HG03064 (cell line): ENCODE measurements at regions not wholly inside any gene's neighbourhood (a gene's known extent, or its start where the extent isn't known, plus 50 kb on each side); places are given as distances from the start of the nearest gene placed in this dataset.
"Not testable (repeated sequence)": the region's sequence is repeated elsewhere in the genome, so short reads cannot be mapped to it uniquely, and the experiment has no call there.

Experiments
- ATAC-seq: cut with Tn5 transposase; IDR thresholded peaks from one replicate; pipeline ENCODE4 v1.9.1; 2021; ENCODE audit warnings: low read depth; ENCODE audit not compliant: unreplicated experiment

DNA sequence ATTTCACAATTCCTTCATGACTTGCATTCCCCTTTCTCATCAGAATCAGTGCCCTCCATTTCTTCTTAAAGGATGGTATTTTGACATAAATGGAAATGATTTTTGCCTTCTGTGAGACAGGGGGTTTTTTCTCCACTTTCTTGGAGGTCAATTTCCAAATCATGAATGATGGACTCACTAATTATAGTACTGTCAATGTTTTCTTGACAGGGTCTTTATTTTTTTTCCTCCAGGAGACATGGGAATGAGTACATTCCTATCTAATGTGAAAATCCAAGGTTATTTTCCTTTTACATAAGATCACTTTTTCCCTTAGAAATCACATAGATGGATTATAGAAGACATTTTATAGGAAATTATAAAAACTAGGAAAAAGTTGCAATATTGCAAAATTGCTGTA lies 141.7 kb downstream of the SPATA31A6 start:
- ATAC-seq, result not testable (repeated sequence)

DNA sequence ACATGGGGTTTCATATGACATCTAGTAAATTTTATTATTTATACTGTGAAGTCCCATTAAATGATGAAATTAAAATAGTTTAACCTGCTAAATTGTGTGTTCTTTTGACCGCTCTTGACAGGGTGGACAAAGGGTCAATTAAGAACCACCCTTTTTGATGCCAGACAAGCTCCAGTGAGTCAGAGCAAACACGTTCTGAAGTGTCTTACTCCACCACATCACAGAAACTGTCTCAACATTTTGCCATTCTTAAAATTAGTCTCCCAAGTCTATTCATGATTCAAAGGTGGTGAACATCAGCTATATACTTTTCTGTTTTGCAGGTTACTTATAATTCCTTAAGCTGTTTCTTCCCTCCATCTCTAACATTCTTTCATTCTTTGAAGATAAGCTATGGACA lies 142.1 kb downstream of the SPATA31A6 start:
- ATAC-seq, result not testable (repeated sequence)

DNA sequence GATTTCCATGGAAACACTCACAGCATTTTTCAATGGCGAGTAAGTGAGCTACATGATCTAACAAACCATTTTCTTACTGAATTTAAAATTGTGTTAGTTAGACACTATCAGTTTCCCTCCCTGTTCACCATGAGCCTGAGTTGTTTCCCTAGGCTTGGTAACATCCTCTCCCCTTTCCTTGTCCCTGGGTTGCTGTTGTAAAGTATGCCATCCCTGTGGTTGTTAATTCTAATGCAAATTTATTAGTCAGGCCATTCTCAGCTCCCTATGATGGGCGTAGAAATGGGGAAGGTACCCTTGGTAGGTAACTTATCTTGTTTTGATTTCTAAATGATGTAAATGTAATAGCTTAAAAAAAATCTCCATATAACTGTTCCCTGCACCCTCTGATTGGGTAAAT lies 143.0 kb downstream of the SPATA31A6 start:
- ATAC-seq, result not testable (repeated sequence)

DNA sequence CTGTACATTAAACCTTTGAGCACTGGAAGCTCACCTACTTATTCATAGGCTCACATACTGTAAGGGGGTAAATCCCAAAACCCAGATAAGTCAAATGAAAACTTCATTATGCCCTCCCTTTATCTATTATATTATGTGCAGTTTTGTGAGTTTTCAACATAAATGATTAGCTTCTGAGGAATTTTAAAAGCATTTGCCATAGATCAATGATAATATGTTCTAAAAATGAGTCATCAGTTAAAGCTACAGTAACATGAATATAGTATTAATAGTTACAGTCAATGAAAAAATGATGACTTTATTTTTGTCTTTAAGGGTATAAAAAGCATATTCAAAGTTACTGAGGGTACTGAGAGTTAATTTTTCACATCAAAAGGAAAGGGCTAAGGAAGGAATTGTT lies 151.9 kb downstream of the SPATA31A6 start:
- not testable (repeated sequence) for ATAC-seq

DNA sequence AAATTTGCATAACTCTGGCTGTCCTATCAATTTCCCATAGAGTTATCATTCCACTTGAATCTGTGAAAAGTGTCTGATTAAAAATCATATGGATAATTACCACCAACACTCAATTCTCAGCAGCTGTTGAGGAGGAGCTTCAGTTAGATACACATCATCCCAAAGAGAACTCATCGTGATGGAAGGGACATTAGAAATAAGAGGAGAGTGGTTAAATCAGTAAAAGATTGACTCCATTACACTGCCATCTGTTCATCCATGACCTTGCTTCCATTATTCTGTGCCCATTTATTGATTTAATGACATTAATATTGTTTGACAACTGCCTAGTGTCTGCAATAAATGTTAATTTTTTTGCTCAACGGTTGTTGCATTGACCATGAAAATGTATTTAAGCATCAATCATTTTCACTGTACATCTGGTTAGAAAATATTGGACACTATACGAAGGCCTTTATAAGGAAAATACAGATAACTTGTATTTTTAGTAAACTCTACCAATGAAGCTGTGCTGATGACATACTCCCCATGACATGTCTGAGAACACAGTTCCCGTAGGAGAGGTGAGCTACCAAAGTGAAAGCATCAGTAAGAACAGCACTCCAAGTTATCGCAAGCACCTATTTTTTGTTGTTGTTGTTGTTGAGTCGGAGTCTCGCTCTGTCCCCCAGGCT lies 152.7 kb downstream of the SPATA31A6 start:
- ATAC-seq, result not testable (repeated sequence)

DNA sequence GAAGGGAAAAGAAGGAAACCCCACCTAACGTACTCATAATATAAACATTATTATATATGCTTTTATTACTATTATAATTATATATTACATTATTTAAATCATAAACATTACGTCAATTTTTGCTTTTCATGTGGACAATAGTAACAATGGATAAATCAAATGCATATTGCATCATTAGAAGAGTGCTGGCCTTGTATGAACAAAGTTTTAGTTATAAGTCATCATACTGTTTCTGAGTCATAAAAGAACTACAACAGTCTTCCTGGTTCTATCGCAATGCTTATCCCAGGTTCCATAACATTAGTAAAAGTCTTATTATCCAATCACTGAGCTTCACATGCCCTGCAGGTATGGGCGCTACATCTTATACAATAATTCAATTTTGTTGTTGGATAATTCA lies 154.8 kb downstream of the SPATA31A6 start:
- ATAC-seq, result not testable (repeated sequence)

DNA sequence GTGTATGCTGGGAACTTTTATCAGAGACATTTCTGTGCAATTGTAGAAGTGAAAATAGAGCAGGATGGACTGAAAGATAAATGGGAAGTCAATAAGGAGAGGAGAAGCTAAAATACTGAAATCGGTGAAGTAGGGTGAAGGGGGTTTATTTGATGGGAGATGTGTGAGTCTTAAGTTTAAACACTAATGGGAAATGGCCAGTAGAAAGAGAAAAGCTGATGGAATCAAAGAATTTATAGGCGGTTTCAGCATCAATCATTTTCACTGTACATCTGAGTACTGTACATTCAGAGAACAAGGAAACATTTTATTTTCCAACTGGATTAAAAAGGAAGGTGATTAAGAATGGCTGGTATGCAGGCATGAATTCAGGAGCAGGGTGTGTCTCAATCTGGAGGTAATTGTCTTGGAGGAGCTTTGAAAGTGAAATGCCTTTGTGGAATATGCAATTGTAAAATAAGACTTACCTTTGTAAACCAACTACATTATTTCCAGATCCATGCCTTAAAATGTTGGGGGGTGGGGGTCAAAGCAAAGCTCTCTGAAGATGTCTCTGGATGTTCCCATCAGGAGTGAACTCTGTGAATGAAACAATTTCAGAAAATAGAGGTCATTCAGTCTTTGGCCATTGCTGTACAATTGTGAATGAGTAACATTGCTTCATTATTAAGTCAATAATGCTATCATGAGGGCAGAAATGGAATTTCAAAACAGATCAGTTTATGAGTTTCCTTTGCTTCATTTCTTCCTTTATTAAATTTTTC lies 156.4 kb downstream of the SPATA31A6 start:
- ATAC-seq, result not testable (repeated sequence)

DNA sequence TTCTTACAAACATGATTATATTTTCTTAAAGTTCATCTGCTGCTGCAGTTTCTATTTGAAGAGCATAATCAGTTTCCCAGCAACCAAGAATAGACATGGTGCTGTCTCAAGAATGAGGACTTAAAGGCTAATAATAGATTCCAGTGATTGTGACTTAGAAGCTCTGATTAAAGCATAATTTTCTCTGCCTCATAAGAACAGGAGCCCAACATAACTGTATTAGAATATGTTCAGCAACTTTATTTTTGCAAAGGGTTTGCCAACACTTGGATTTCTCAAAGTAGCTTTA lies 156.9 kb downstream of the SPATA31A6 start:
- ATAC-seq, result not testable (repeated sequence)

DNA sequence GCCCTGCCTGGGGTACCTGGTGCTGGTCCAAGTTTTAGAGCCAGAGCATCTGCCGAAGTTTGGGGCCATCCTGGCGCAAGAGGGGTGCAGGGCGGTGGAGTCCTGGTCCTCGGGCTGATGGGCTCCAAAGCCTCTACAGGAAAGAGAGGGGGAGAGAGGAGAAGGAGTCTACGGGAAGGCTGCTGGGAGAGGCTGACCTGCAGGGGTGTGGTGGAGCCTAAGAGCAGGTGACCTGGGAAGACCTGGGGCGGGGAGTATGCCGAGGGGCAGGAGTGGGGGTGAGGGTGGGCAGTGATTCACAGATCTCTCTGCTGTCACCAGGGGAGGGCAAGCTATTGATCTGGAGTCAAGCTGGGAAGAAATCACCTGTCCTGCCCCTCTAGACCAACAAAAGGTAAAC lies 158.4 kb downstream of the SPATA31A6 start:
- not testable (repeated sequence) for ATAC-seq

DNA sequence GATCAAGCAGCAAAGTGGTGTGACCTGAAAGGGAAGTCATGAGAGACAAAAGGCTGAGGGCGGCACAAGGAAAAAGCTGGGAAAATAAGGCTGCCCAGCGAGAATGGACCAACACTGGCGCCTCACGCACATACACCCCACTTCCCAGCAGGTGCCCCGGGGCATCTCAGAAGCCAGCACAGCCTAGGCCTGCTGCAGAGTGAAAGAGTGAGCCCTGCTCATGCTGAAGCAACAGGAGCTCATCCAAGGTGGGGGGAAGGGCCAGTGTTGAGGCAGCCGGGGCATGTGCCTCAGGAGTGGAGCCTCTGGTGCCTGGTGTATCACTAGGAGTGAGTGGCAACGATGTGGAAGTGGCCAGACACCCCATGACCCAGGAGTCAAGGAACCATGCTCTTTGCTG lies 158.8 kb downstream of the SPATA31A6 start:
- not testable (repeated sequence) for ATAC-seq

DNA sequence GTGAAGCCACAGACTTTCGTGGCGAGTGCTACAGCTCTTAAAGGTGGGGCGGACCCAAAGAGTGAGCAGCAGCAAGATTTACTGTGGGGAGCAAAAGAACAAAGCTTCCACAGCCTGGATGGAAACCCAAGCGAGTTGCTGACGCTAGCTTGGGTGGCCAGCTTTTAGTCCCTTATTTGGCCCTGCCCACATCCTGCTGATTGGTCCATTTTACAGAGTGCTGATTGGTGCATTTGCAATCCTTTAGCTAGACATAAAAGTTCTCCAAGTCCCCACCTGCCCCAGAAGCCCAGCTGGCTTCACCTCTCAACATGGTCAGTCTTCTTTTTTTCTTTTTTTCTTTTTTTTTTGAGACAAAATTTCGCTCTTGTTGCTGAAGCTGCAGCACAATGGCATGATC lies 161.0 kb downstream of the SPATA31A6 start:
- not testable (repeated sequence) for ATAC-seq

DNA sequence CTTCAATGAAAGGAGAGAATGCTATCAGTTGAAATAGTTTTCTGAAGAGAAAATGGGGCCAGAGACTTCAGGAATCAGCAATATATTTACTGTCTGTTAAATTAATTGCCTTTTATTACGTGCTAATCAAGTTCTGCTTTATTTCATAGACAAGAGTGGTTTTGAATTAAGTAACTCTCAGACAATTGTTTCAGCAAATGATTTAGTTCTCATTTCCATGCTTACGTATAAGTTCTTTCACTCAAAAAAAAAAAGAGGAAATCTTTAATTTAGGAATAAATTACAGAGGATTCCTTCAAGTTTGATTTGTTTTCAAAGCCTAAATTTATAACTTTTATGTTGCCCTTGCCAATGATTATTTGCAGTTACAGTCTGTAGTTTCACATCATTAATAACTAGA lies 163.5 kb downstream of the SPATA31A6 start:
- ATAC-seq, result not testable (repeated sequence)

DNA sequence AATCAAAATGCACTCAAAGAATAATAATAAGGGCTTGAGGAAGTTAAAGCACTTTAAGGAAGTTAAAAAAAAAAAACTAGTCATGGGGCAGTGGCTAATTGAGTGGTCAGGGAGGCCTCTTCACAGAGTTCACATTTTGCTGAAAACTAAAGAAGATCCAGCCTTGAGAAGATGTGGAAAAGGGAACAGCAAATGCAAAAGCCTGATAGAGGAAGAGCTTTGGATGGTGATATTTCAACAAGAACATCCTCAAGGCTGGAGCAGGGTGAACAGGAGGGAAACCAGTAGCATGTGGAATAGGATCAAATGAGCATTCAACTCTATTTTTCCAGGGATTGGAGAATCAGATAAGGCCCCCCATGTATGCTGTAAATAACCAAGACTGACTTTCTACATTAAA lies 165.7 kb downstream of the SPATA31A6 start:
- ATAC-seq, result not testable (repeated sequence)

DNA sequence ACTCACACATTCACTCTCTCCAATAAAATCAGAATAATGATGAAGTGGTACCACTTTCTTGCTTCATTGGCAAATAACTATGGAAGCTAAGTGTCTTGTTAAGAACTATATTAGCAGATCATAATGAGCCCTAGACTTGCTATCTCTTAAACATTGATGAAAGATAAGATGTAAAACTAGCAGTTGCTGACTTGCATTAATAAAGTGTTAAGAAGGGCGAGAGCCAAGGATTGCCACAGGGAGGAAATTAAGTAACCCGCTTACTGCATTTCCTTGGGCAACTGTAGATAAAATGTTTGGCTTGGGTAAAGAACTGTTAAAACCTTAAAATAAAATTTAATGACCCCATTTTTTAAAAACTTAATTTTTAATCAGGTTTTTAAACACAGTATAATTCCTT lies 167.0 kb downstream of the SPATA31A6 start:
- not testable (repeated sequence) for ATAC-seq

DNA sequence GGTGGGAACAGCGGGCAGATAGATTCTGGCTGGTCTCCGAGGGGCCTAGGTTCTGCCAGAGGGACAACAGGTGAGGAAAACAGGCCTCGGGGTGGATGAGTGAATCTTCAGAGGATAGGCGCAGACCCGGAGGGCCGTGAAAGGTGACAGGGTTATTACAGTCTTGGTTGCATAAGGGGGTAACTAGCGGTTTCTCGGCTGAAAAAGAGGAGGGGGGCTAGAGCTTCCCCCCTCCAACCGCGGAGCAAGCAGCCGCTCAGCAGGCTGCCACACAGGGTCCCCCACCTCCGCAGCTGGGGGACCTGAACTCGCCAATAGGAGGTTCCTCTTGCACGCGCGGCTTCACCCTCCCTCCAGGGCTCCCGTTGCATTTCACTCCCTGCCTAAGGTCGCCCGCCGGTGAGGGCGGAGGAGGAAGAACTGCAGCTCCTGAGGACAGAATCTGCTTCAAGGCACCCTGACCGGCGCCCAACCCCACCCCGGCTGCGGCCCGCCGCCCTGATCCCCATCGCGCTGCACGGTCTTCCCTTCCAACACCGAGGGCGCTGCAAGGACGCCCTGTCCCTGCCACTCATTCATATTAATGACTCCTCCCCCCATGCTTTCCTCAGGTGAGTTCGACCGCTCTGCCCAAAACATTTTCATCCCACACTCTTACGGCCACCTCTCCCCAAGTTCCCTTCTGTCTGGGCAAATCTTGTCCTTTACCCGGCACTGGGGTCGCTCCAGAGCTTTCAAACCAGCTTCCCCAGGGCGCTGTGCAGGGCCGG lies 174.3 kb downstream of the SPATA31A6 start:
- ATAC-seq, result not testable (repeated sequence)

DNA sequence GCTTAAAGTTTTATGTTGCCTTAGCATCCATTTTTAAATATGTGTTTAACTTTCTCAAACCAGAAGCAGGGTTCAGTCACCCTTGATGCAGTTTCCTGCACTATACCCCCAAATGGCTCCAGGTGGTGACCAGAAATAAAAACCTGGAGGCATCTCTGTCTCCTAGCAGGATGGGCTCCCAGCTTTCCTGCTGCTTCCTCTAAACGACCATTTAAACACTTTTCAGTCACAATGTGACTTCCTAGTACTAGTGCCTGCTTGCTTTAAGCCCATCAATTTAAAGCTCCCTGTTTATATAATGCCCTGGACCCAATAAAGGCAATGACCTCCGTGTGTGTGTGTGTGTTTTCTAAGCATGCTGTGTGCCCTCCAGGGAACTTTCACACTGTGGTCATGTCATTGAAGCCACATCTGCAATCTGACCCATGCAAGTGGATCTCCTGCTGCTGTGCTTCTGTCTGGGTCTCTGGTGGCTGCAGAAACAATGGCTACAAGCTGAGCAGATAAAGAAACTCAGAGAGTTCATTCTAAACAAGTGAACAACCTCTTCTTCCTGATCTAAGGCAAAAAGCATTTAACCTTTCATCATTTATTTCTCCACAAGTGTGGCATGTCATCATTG lies 175.3 kb downstream of the SPATA31A6 start:
- ATAC-seq, result not testable (repeated sequence)

DNA sequence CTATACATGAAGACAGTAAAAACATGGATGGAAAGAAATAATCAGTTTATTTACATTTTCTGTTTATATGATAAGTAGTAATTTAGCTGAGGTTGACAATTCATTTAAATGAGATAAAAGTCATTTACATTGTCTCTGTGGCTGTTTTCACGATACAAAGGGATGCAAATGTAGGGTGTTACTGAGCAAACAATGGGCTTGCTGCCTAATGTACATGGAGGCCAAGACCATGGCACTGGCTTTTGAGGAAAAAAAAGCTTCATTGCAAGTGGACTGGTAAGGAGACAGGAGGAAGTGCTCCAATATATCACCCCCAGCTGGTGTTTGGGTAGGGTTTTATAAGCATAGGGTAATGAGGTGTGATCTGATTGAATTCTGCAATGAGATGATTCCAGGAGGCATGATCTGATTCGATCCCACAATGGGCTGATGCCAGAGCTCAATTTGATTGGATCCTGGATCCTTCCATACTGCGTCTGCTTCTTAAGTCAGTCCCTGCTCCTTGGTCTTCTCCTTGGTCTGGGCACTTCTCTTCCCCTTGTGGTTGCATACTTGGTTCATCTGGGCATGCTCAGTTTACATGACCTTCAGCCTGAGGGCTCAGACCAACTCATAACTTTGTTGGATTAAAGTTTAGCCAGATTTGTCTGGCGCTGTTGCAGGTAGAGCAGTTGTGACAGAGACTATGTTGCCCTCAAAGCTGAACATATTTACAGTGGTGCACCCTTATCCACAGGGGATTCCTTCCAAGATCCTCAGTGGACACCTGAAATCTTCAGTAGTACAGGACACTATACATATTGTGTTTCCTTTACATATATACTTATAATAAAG lies 181.2 kb downstream of the SPATA31A6 start:
- ATAC-seq, result not testable (repeated sequence)

DNA sequence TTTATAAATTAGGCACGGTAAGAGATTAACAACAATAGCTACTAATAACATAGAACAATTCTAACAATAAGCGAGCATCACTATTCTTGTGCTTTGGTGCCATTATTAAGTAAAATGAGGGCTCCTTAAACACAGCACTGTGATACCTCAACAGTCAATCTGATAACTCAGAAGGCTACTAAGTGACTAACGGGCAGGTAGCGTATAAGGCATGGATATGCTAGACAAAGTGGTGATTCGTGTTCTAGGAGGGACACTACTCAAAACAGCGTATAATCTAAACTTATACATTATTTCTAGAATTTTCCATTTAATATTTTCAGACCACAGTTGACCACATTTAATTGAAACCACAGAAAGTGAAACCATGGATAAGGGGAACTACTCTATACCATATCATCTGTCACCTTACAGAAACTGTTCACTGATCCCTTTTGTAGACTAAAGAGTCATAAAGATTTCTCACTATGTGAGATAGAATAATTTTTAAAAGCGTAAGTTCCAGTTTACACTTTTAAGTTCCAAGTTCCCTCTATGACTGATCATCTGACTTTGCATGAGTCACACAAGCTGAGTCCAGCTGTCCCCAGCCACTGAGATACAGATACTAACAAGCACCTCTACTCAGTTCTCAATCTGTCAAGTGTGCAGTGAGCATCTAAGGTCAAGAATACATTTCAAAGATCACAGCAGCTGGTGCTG lies 181.9 kb downstream of the SPATA31A6 start:
- peak; percentile 98 for ATAC-seq

DNA sequence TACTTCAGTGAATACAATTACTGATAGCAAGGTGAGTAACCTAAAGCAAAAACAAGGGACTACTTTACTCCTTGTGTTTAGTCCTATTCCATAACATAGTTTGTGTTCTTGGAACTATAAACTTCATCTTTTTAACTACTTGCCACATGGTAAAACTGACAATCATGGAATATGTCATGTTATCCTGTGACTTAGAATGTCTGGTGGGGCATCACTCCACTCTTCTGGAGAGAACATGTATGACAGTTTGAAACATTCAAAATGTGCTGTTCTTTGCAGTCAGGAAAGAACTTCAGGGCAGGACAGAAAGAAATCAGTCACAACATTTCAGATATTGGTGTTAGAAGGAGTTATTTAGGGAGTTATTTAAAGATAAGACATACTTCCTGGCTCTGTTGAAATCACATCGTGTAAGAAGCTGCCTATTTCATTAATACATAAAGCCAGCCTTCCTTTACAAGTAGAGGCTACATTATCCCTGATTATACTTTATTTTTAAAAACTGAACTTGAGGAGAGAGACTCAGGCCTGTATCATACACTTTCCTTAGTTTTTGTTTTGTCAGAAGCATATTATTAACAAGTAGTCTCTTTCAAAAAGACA lies 184.9 kb downstream of the SPATA31A6 start:
- not testable (repeated sequence) for ATAC-seq
